K562 (cell line): ENCODE measurements at regions not wholly inside any gene's neighbourhood (a gene's known extent, or its start where the extent isn't known, plus 50 kb on each side); places are given as distances from the start of the nearest gene placed in this dataset.

ENCODE experiments used
- ATAC-seq: fragments of 200-7000 bp; cut with Tn5 transposase; 3 replicates; pipeline ENCODE4 v1.9.1; 2020; ENCODE audit warnings: moderate library complexity
- BruUV-seq: library from RNA; stranded (reverse); fragments of 400-500 nt; replicated peaks from 2 replicates; lab custom pipeline; 2021; lab: Mats Ljungman, UMichigan
- CTCF ChIA-PET: fragments of 300-600 bp; formaldehyde crosslinking; extraction: SDS; loops from one replicate; lab custom pipeline; 2021; ENCODE audit warnings: low intra/inter-chr PET ratio; lab: Yijun Ruan, JAX
- POLR2A ChIA-PET: fragments of 300-600, 350-650 bp; sonication (Branson Sonifier 250); formaldehyde crosslinking; extraction: SDS; loops from one replicate; lab custom pipeline; 2021; ENCODE audit warnings: antibody characterized with exemption, inconsistent platforms; lab: Yijun Ruan, JAX
- DNase-seq, 4 experiments: peaks; one replicate each; pipeline versions ENCODE4 v3.0.0 to v3.0.0-alpha.2; 2011 to 2018; ENCODE audit warnings: low spot score in 3 of 4, mixed read lengths in 3 of 4; ENCODE audit errors: extremely low read depth in 1 of 4
- FAIRE-seq: peaks from 2 replicates; lab custom pipeline; 2011; peaks lifted over from hg19 to GRCh38; lab: Jason Lieb, UNC
- H2AFZ ChIP-seq: 2 replicates; pipeline ENCODE4 v1.6.0; 2011; ENCODE audit warnings: low read depth, low read length, control low read depth, inconsistent platforms
- H3K27ac ChIP-seq: fragments of 200-600 bp; 3 replicates; pipeline ENCODE4 v1.8.0; 2011; ENCODE audit warnings: low read depth, mild to moderate bottlenecking, control low read depth, inconsistent platforms, low read length, moderate library complexity, mixed read lengths; ENCODE audit errors: extremely low read depth
- H3K27me3 ChIP-seq, 2 experiments: fragments of 300-600 bp in 1 of 2; 2 replicates in 1 of 2; 3 replicates in 1 of 2; pipeline versions ENCODE4 v1.6.0 to v1.8.0; 2011; ENCODE audit warnings: inconsistent platforms in 2 of 2, low read length in 2 of 2, mild to moderate bottlenecking in 1 of 2, mixed read lengths in 1 of 2, moderate library complexity in 1 of 2; ENCODE audit not compliant: control insufficient read depth in 2 of 2, insufficient read depth in 2 of 2
- H3K36me3 ChIP-seq: fragments of 300-600 bp; 3 replicates; pipeline ENCODE4 v1.8.0; 2011; ENCODE audit warnings: mild to moderate bottlenecking, low read length, inconsistent platforms; ENCODE audit not compliant: control insufficient read depth, insufficient read depth
- H3K4me1 ChIP-seq, 2 experiments: fragments of 200-600 bp in 1 of 2; replicated peaks in 1 of 2; 2 replicates in 1 of 2; 3 replicates in 1 of 2; pipeline versions ENCODE4 v1.5.1 to v1.8.0; 2011; ENCODE audit warnings: inconsistent platforms in 2 of 2, low read length in 2 of 2, mild to moderate bottlenecking in 1 of 2, mixed read lengths in 1 of 2, moderate library complexity in 1 of 2; ENCODE audit not compliant: control insufficient read depth in 2 of 2, insufficient read depth in 2 of 2
- H3K4me2 ChIP-seq: 2 replicates; pipeline ENCODE4 v1.6.1; 2011; ENCODE audit warnings: low read length, control low read depth, inconsistent platforms, mixed read lengths; ENCODE audit not compliant: insufficient read depth
- H3K4me3 ChIP-seq: fragments of 200-600 bp; sonication (generic), shearing (Covaris generic); 2 replicates; pipeline ENCODE4 v1.5.1; 2016; ENCODE audit warnings: control low read depth, inconsistent platforms
- H3K79me2 ChIP-seq: fragments of 200-600 bp; 3 replicates; pipeline ENCODE4 v1.8.0; 2011; ENCODE audit warnings: low read length, inconsistent platforms; ENCODE audit not compliant: control insufficient read depth, insufficient read depth
- H3K9ac ChIP-seq, 2 experiments: 2 replicates each; pipeline versions ENCODE4 v1.6.0 to v1.6.1; 2011; ENCODE audit warnings: low read depth in 2 of 2, low read length in 2 of 2, control low read depth in 1 of 2, inconsistent platforms in 1 of 2, mild to moderate bottlenecking in 1 of 2, mixed read lengths in 1 of 2; ENCODE audit not compliant: insufficient read depth in 1 of 2
- H3K9me1 ChIP-seq: one replicate; pipeline ENCODE4 v1.6.0; 2011; ENCODE audit warnings: inconsistent platforms, mild to moderate bottlenecking, low read length, moderate library complexity; ENCODE audit not compliant: control insufficient read depth, insufficient read depth
- H3K9me3 ChIP-seq: replicated peaks from 2 replicates; pipeline ENCODE4 v1.5.1; 2011; ENCODE audit warnings: low read depth, low read length, inconsistent platforms; ENCODE audit not compliant: control insufficient read depth, insufficient read depth
- H4K20me1 ChIP-seq: replicated peaks from 2 replicates; pipeline ENCODE4 v1.6.1; 2011; ENCODE audit warnings: low read length, inconsistent platforms, mixed read lengths; ENCODE audit not compliant: control insufficient read depth, insufficient read depth
- BDP1 ChIP-seq: IDR thresholded peaks from 3 replicates; pipeline ENCODE4 v1.6.1; 2011; ENCODE audit not compliant: insufficient read length, insufficient read depth
- HMG20B ChIP-seq: fragments of 250-450 bp; sonication (Bioruptor Pico); IDR thresholded peaks from 2 replicates; pipeline ENCODE4 v1.5.0; 2021; ENCODE audit warnings: mild to moderate bottlenecking
- ZNF696 ChIP-seq: fragments of 250-450 bp; sonication (Bioruptor Pico); conservative IDR thresholded peaks from 2 replicates; pipeline ENCODE4 v1.4.0; 2020; ENCODE audit warnings: mild to moderate bottlenecking, moderate library complexity
- WGBS: fragments of 100-300 bp; shearing (Covaris generic); methylation state at CpG from one replicate; pipeline ENCODE4 v1.1.6; 2016; ENCODE audit warnings: low coverage, mixed read lengths; ENCODE audit not compliant: insufficient coverage; ENCODE audit errors: missing lambda C conversion rate; 5-methylcytosine and 5-hydroxymethylcytosine counted together
- in situ Hi-C: fragments of 300-500 bp; cut with MboI; formaldehyde crosslinking; loops from 4 replicates; pipeline ENCODE4 v1.15.0; 2018; ENCODE audit warnings: inconsistent platforms, mixed read lengths
- intact Hi-C: fragments of 100-400 bp; cut with micrococcal nuclease; formaldehyde crosslinking; loops from 2 replicates; pipeline ENCODE4 v1.14.2; 2022
- TF ChIP-seq, protein P1 (sequence below): sonication (generic); formaldehyde crosslinking; IDR thresholded peaks from 2 replicates; pipeline ENCODE4 v1.8.0; 2023; ENCODE audit warnings: missing genetic modification reagents, mild to moderate bottlenecking, borderline replicate concordance
- TF ChIP-seq, protein P2 (sequence below): sonication (generic); formaldehyde crosslinking; IDR thresholded peaks from 2 replicates; pipeline ENCODE4 v1.8.1; 2022; ENCODE audit warnings: missing genetic modification reagents
- TF ChIP-seq, protein P3 (sequence below): sonication (generic); formaldehyde crosslinking; IDR thresholded peaks from 2 replicates; pipeline ENCODE4 v1.8.0; 2023; ENCODE audit warnings: mild to moderate bottlenecking, missing genetic modification reagents

DNA sequence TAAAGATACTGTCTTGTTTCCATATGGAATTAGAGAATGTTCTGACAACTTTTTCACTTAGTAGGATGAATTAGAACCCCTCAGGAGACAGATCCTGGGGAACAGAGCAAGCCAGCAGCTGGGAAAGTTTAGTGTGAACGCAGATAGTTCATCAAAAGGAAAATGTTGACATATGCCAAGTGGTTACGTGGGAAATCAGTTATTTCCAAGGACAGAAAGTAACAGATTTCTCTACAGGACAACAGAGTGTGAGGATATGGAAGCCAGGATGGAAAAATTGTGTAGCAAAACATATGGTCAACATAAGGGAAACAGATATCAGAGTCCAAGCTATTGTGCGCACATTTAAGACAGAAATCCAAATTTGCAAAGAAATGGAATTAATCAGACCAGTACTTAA is 419.5 kb downstream of the LRRIQ3 start:
- no peak overlapping the region for H3K27ac ChIP-seq
- H3K9ac ChIP-seq: no peak overlapping the region
- H3K9me3 ChIP-seq: no peaks in the 10 kb centered on the region; the same call in 1 of the 2 replicates
- H3K79me2 ChIP-seq: no peaks in the 10 kb centered on the region
- POLR2A ChIA-PET: no interaction called here
- CTCF ChIA-PET: no interaction called here
- in situ Hi-C loops: no loop called here
- no peak overlapping the region for H2AFZ ChIP-seq
- H3K4me3 ChIP-seq: no peak overlapping the region
- H3K4me1 ChIP-seq: no peaks in the 10 kb centered on the region
- DNase-seq (no peak), FAIRE-seq (no peak), ATAC-seq (no peak)
- BruUV-seq: no TSS peak
- H3K4me2 ChIP-seq: no peak overlapping the region
- TF ChIP-seq BDP1 (no peak), HMG20B (no peak)
- intact Hi-C loops: no loop called here
- no peaks in the 10 kb centered on the region for H3K27me3 ChIP-seq
- H4K20me1 ChIP-seq: no peaks in the 10 kb centered on the region
- 0% methylated on average over 3 of the region's 3 CpGs for WGBS
- H3K36me3 ChIP-seq: no peaks in the 10 kb centered on the region
- H3K9me1 ChIP-seq: no peaks in the 10 kb centered on the region

DNA sequence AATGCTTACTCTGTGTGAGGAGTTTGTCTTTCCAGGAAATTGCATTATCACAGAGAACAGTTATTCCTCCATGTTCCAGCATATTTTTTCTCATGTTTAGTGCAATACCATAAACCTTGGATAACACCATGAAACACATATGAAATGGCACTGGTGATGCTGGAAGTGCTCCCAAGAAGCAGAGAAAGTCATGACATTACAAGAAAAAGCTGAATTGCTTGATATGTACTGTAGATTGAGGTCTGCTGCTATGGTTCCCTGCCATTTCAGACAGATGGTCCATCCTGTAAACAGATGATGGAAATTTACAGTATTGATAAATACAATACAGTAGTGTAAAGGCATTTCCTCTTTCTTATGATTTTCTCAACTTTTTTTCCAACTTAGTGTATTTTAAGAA is 422.1 kb downstream of the LRRIQ3 start:
- Histone ChIP-seq H3K4me2 (no peak overlapping the region), H3K9me3 (no peaks in the 10 kb centered on the region), H3K9me1 (no peaks in the 10 kb centered on the region), H3K27me3 (no peaks in the 10 kb centered on the region), H3K79me2 (no peaks in the 10 kb centered on the region), H3K36me3 (no peaks in the 10 kb centered on the region), H3K27ac (no peak overlapping the region), H4K20me1 (no peaks in the 10 kb centered on the region), H3K4me1 (no peaks in the 10 kb centered on the region), H3K4me3 (no peak overlapping the region), H3K9ac (no peak overlapping the region), H2AFZ (no peak overlapping the region)
- intact Hi-C loops: no loop called here
- DNase-seq: no peak
- ChIA-PET CTCF (no interaction called here), POLR2A (no interaction called here)
- BruUV-seq: no TSS peak
- FAIRE-seq: no peak
- no peak for ATAC-seq
- in situ Hi-C loops: no loop called here
- TF ChIP-seq, protein P1, sequence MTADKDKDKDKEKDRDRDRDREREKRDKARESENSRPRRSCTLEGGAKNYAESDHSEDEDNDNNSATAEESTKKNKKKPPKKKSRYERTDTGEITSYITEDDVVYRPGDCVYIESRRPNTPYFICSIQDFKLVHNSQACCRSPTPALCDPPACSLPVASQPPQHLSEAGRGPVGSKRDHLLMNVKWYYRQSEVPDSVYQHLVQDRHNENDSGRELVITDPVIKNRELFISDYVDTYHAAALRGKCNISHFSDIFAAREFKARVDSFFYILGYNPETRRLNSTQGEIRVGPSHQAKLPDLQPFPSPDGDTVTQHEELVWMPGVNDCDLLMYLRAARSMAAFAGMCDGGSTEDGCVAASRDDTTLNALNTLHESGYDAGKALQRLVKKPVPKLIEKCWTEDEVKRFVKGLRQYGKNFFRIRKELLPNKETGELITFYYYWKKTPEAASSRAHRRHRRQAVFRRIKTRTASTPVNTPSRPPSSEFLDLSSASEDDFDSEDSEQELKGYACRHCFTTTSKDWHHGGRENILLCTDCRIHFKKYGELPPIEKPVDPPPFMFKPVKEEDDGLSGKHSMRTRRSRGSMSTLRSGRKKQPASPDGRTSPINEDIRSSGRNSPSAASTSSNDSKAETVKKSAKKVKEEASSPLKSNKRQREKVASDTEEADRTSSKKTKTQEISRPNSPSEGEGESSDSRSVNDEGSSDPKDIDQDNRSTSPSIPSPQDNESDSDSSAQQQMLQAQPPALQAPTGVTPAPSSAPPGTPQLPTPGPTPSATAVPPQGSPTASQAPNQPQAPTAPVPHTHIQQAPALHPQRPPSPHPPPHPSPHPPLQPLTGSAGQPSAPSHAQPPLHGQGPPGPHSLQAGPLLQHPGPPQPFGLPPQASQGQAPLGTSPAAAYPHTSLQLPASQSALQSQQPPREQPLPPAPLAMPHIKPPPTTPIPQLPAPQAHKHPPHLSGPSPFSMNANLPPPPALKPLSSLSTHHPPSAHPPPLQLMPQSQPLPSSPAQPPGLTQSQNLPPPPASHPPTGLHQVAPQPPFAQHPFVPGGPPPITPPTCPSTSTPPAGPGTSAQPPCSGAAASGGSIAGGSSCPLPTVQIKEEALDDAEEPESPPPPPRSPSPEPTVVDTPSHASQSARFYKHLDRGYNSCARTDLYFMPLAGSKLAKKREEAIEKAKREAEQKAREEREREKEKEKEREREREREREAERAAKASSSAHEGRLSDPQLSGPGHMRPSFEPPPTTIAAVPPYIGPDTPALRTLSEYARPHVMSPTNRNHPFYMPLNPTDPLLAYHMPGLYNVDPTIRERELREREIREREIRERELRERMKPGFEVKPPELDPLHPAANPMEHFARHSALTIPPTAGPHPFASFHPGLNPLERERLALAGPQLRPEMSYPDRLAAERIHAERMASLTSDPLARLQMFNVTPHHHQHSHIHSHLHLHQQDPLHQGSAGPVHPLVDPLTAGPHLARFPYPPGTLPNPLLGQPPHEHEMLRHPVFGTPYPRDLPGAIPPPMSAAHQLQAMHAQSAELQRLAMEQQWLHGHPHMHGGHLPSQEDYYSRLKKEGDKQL (CRISPR knock-in tag): no peak
- TF ChIP-seq, protein P2, sequence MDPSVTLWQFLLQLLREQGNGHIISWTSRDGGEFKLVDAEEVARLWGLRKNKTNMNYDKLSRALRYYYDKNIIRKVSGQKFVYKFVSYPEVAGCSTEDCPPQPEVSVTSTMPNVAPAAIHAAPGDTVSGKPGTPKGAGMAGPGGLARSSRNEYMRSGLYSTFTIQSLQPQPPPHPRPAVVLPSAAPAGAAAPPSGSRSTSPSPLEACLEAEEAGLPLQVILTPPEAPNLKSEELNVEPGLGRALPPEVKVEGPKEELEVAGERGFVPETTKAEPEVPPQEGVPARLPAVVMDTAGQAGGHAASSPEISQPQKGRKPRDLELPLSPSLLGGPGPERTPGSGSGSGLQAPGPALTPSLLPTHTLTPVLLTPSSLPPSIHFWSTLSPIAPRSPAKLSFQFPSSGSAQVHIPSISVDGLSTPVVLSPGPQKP: no peak
- TF ChIP-seq ZNF696 (CRISPR knock-in tag): no peak
- TF ChIP-seq, protein P3, sequence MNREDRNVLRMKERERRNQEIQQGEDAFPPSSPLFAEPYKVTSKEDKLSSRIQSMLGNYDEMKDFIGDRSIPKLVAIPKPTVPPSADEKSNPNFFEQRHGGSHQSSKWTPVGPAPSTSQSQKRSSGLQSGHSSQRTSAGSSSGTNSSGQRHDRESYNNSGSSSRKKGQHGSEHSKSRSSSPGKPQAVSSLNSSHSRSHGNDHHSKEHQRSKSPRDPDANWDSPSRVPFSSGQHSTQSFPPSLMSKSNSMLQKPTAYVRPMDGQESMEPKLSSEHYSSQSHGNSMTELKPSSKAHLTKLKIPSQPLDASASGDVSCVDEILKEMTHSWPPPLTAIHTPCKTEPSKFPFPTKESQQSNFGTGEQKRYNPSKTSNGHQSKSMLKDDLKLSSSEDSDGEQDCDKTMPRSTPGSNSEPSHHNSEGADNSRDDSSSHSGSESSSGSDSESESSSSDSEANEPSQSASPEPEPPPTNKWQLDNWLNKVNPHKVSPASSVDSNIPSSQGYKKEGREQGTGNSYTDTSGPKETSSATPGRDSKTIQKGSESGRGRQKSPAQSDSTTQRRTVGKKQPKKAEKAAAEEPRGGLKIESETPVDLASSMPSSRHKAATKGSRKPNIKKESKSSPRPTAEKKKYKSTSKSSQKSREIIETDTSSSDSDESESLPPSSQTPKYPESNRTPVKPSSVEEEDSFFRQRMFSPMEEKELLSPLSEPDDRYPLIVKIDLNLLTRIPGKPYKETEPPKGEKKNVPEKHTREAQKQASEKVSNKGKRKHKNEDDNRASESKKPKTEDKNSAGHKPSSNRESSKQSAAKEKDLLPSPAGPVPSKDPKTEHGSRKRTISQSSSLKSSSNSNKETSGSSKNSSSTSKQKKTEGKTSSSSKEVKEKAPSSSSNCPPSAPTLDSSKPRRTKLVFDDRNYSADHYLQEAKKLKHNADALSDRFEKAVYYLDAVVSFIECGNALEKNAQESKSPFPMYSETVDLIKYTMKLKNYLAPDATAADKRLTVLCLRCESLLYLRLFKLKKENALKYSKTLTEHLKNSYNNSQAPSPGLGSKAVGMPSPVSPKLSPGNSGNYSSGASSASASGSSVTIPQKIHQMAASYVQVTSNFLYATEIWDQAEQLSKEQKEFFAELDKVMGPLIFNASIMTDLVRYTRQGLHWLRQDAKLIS: no peak
